Sigmoid colon (tissue), 6 donors: ENCODE measurements at regions not wholly inside any gene's neighbourhood (a gene's known extent, or its start where the extent isn't known, plus 50 kb on each side); places are given as distances from the start of the nearest gene placed in this dataset.

Experiments
- DNase-seq: peaks from one replicate; pipeline ENCODE4 v3.0.0-alpha.2; 2019
- H3K27ac ChIP-seq, 4 donors: fragments of 200-600 bp; sonication (generic); one replicate each; pipeline ENCODE4 v1.5.1; 2016 to 2019; ENCODE audit warnings: mild to moderate bottlenecking in 1 of 4
- H3K27me3 ChIP-seq, 3 donors: fragments of 200-600 bp; sonication (generic); one replicate each; pipeline ENCODE4 v1.5.1; 2019; ENCODE audit warnings: mild to moderate bottlenecking in 1 of 3
- H3K36me3 ChIP-seq, 4 donors: fragments of 200-600 bp; sonication (generic); one replicate each; pipeline ENCODE4 v1.5.1; 2016 to 2019
- H3K4me1 ChIP-seq, 4 donors: fragments of 200-600 bp; sonication (generic); one replicate each; pipeline ENCODE4 v1.5.1; 2017 to 2019
- H3K4me3 ChIP-seq, 4 donors: fragments of 200-600 bp; sonication (generic); one replicate each; pipeline ENCODE4 v1.5.1; 2017 to 2019; ENCODE audit warnings: mild to moderate bottlenecking in 2 of 4, moderate library complexity in 1 of 4
- H3K9me3 ChIP-seq, 4 donors: fragments of 200-600 bp in 3 of 4; sonication (generic) in 3 of 4; one replicate each; pipeline versions ENCODE4 v1.5.1 to v1.6.1; 2013 to 2019
- CTCF ChIP-seq, 4 experiments: fragments of 450-650 bp in 3 of 4; fragments of 200-600 bp in 1 of 4; IDR thresholded peaks; one replicate each; pipeline ENCODE4 v1.5.1; 2016 to 2019; ENCODE audit warnings: antibody characterized with exemption in 4 of 4, mild to moderate bottlenecking in 3 of 4, moderate library complexity in 2 of 4
- EP300 ChIP-seq, 4 donors: sonication (generic); formaldehyde crosslinking; IDR thresholded peaks; one replicate each; pipeline ENCODE4 v1.6.1; 2017; ENCODE audit warnings: antibody characterized with exemption in 4 of 4
- POLR2A ChIP-seq, 2 donors: fragments of 450-650 bp; IDR thresholded peaks; one replicate each; pipeline ENCODE4 v1.6.1; 2016; ENCODE audit warnings: antibody characterized with exemption in 2 of 2, mild to moderate bottlenecking in 2 of 2, moderate library complexity in 2 of 2
- POLR2AphosphoS5 ChIP-seq, 4 donors: sonication (generic); formaldehyde crosslinking; IDR thresholded peaks; one replicate each; pipeline ENCODE4 v1.6.1; 2017; ENCODE audit warnings: antibody characterized with exemption in 4 of 4
- WGBS, 2 donors: extraction: QIAGEN DNeasy Blood & Tissue Kit; methylation state at CpG; one replicate each; pipeline ENCODE4 v1.1.7; 2013; 5-methylcytosine and 5-hydroxymethylcytosine counted together
- intact Hi-C: fragments of 100-400 bp; cut with DNase I; formaldehyde crosslinking; loops from one replicate; pipeline ENCODE4 v1.15.1; 2023
- donor health status: healthy with polysubstance abuse.
- donor health status: healthy.

GRCh38 chr2:80748592-80748991 lies 444.0 kb upstream of the LRRTM1 start:
- no peak overlapping the region for H3K27ac ChIP-seq
- H3K36me3 ChIP-seq: no peaks in the 10 kb centered on the region
- no peaks in the 10 kb centered on the region for H3K9me3 ChIP-seq
- no peak for DNase-seq
- intact Hi-C loops: no loop called here
- TF ChIP-seq POLR2A (IDR thresholded peaks at IDR 0.05) (no peak), EP300 (IDR thresholded peaks at IDR 0.05) (no peak), POLR2AphosphoS5 (IDR thresholded peaks at IDR 0.05) (no peak), CTCF (IDR thresholded peaks at IDR 0.05) (no peak)
- no peak overlapping the region for H3K4me3 ChIP-seq
- H3K27me3 ChIP-seq: no peaks in the 10 kb centered on the region
- no peaks in the 10 kb centered on the region for H3K4me1 ChIP-seq

GRCh38 chr2:80737047-80737446 lies 432.5 kb upstream of the LRRTM1 start:
- Histone ChIP-seq H3K4me1 (no peaks in the 10 kb centered on the region), H3K4me3 (no peak overlapping the region), H3K27me3 (no peaks in the 10 kb centered on the region), H3K9me3 (no peaks in the 10 kb centered on the region), H3K36me3 (no peaks in the 10 kb centered on the region), H3K27ac (no peak overlapping the region)
- 81 to 88% methylated on average over 3 of the region's 3 CpGs for WGBS, 2 donors
- TF ChIP-seq POLR2A (IDR thresholded peaks at IDR 0.05) (no peak), POLR2AphosphoS5 (IDR thresholded peaks at IDR 0.05) (no peak), CTCF (IDR thresholded peaks at IDR 0.05) (no peak), EP300 (IDR thresholded peaks at IDR 0.05) (no peak)
- intact Hi-C loops: no loop called here
- no peak for DNase-seq

- H3K27ac ChIP-seq: no peak overlapping the region
- no peaks in the 10 kb centered on the region for H3K4me1 ChIP-seq
- no peaks in the 10 kb centered on the region for H3K27me3 ChIP-seq
- no peak for TF ChIP-seq POLR2AphosphoS5 (IDR thresholded peaks at IDR 0.05)
- no peak for TF ChIP-seq CTCF (IDR thresholded peaks at IDR 0.05)
- TF ChIP-seq EP300 (IDR thresholded peaks at IDR 0.05): no peak
- DNase-seq: no peak
- intact Hi-C loops: no loop called here
- H3K9me3 ChIP-seq: peaks cover 0 to 4% (median 1%) of the 10 kb centered on the region in 4 donors
- 36 to 65% methylated on average over 1 of the region's 1 CpG for WGBS, 2 donors
- H3K36me3 ChIP-seq: no peaks in the 10 kb centered on the region
- H3K4me3 ChIP-seq: no peak overlapping the region
These were observed 420.4 kb upstream of the LRRTM1 start for GRCh38 chr2:80725001-80725400.

GRCh38 chr2:80722803-80723202 lies 418.3 kb upstream of the LRRTM1 start:
- no peaks in the 10 kb centered on the region for H3K36me3 ChIP-seq
- WGBS, 2 donors: 83 to 87% methylated on average over 2 of the region's 2 CpGs
- H3K27me3 ChIP-seq: no peaks in the 10 kb centered on the region
- no peak overlapping the region for H3K27ac ChIP-seq
- intact Hi-C loops: no loop called here
- H3K4me3 ChIP-seq: no peak overlapping the region
- no peak for DNase-seq
- TF ChIP-seq EP300 (IDR thresholded peaks at IDR 0.05): no peak
- TF ChIP-seq CTCF (IDR thresholded peaks at IDR 0.05): no peak
- no peak for TF ChIP-seq POLR2AphosphoS5 (IDR thresholded peaks at IDR 0.05)
- H3K4me1 ChIP-seq: no peaks in the 10 kb centered on the region
- peaks cover 0 to 2% (median 0%) of the 10 kb centered on the region in 4 donors for H3K9me3 ChIP-seq

GRCh38 chr2:80719607-80720006 lies 415.1 kb upstream of the LRRTM1 start:
- intact Hi-C loops: no loop called here
- 77 to 89% methylated on average over 3 of the region's 3 CpGs for WGBS, 2 donors
- H3K36me3 ChIP-seq: no peaks in the 10 kb centered on the region
- no peak overlapping the region for H3K4me3 ChIP-seq
- TF ChIP-seq POLR2A (IDR thresholded peaks at IDR 0.05): no peak
- no peak for TF ChIP-seq CTCF (IDR thresholded peaks at IDR 0.05)
- no peak for TF ChIP-seq POLR2AphosphoS5 (IDR thresholded peaks at IDR 0.05)
- TF ChIP-seq EP300 (IDR thresholded peaks at IDR 0.05): no peak
- no peaks in the 10 kb centered on the region for H3K4me1 ChIP-seq
- H3K27me3 ChIP-seq: no peaks in the 10 kb centered on the region
- no peak overlapping the region for H3K27ac ChIP-seq
- H3K9me3 ChIP-seq: no peaks in the 10 kb centered on the region
- no peak for DNase-seq
